Cardiac muscle cell (in vitro differentiated cells and primary cell): ENCODE measurements at regions not wholly inside any gene's neighbourhood (a gene's known extent, or its start where the extent isn't known, plus 50 kb on each side); places are given as distances from the start of the nearest gene placed in this dataset.
A peak's percentile ranks its signal among the peaks of the same experiment; 100 is the strongest.

Experiments used
- DNase-seq, 2 donors: peaks; one replicate each; pipeline versions ENCODE4 v3.0.0 to v3.0.0-alpha.2; 2010 to 2017; ENCODE audit warnings: low read depth in 1 of 2, low spot score in 1 of 2
- H3K27ac ChIP-seq: fragments of 200-600 bp; sonication (generic); 2 replicates; pipeline ENCODE4 v1.5.1; 2016
- H3K27me3 ChIP-seq: fragments of 200-600 bp; sonication (generic); 2 replicates; pipeline ENCODE4 v1.6.0; 2016; ENCODE audit warnings: control low read depth
- H3K36me3 ChIP-seq: fragments of 200-600 bp; sonication (generic); 2 replicates; pipeline ENCODE4 v1.5.1; 2016; ENCODE audit warnings: control low read depth
- H3K4me1 ChIP-seq: fragments of 200-600 bp; sonication (generic); 2 replicates; pipeline ENCODE4 v1.8.1; 2017; ENCODE audit warnings: low read depth, mild to moderate bottlenecking, mixed run types
- H3K4me3 ChIP-seq: fragments of 200-600 bp; sonication (generic); 2 replicates; pipeline ENCODE4 v1.5.1; 2016; ENCODE audit warnings: mild to moderate bottlenecking
- H3K9me3 ChIP-seq: fragments of 200-600 bp; sonication (generic); 2 replicates; pipeline ENCODE4 v1.5.1; 2017; ENCODE audit warnings: low read depth, mild to moderate bottlenecking, control low read depth
- TF ChIP-seq, protein P1 (sequence below): IDR thresholded peaks from 2 replicates; pipeline ENCODE4 v1.5.1; 2012; ENCODE audit warnings: low read depth, mild to moderate bottlenecking, low read length

DNA sequence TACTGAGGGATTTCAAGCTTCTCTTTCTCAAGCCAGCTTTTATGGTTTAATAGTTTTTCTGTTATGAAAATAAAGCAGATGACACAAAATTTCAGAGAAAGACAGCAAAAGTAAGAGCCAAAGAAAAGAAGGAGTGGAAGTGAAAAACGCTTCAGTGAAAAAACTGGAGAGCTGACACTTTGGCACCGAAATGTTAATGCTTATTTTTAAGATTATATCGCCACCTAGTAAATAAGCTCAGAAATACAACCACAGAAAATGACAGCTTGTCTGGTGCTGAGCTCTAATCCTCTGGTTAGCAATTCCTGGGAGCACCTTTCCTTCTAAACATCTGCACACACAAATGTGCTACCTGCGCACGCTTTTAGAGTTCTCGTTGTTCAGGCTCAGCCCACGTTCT lies 101.6 kb downstream of the ZPLD1 start:
- TF ChIP-seq, protein P1, sequence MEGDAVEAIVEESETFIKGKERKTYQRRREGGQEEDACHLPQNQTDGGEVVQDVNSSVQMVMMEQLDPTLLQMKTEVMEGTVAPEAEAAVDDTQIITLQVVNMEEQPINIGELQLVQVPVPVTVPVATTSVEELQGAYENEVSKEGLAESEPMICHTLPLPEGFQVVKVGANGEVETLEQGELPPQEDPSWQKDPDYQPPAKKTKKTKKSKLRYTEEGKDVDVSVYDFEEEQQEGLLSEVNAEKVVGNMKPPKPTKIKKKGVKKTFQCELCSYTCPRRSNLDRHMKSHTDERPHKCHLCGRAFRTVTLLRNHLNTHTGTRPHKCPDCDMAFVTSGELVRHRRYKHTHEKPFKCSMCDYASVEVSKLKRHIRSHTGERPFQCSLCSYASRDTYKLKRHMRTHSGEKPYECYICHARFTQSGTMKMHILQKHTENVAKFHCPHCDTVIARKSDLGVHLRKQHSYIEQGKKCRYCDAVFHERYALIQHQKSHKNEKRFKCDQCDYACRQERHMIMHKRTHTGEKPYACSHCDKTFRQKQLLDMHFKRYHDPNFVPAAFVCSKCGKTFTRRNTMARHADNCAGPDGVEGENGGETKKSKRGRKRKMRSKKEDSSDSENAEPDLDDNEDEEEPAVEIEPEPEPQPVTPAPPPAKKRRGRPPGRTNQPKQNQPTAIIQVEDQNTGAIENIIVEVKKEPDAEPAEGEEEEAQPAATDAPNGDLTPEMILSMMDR: peak; percentile 45
- no peak overlapping the region for H3K4me3 ChIP-seq
- H3K4me1 ChIP-seq: no peaks in the 10 kb centered on the region

DNA sequence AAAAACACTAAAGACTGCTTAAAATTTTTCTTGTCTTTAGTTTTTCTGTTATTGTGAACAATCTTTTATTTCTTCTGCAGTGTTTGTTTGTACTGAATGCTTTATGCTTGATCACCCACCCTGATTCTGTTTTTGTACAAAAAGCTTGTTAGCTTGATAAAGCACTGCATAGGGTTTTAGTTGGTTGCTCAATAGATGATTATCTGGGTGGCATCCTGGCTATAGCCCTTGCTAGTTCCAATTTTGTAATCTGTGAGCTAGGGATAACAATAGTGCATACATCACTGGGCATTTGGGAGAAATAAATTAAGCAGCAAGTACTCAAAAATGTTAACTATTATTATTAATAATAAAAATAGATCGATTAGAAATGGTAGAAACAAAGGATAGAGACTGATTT lies 102.3 kb downstream of the ZPLD1 start:
- no peak for DNase-seq
- no peak overlapping the region for H3K4me3 ChIP-seq
- TF ChIP-seq, protein P1: no peak
- H3K27ac ChIP-seq: no peak overlapping the region
- no peaks in the 10 kb centered on the region for H3K9me3 ChIP-seq
- no peaks in the 10 kb centered on the region for H3K4me1 ChIP-seq
- no peaks in the 10 kb centered on the region for H3K36me3 ChIP-seq
- no peaks in the 10 kb centered on the region for H3K27me3 ChIP-seq

More for the DNA sequence above, 101.6 kb downstream of the ZPLD1 start:
- H3K36me3 ChIP-seq: no peaks in the 10 kb centered on the region
- no peak overlapping the region for H3K27ac ChIP-seq
- peak; percentile 31 to 60 for DNase-seq
- no peaks in the 10 kb centered on the region for H3K27me3 ChIP-seq
- H3K9me3 ChIP-seq: no peaks in the 10 kb centered on the region

DNA sequence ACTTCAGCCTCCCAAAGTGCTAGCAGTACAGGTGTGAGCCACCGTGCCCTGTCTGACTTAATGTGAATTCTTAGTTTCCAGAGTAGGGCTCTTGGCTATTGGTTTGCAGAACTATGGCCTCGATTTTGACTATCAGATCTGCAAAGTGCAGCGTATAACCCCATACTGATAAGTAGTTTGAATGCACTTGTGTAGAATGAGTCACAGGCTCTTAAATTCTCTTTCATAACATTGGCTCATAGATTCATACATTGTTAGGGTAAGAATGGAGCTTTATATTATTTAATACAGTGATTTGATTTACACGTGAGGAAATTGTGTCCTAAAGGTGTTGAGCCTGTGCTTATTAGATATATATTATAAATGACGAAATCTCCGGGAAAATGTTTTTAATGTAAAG lies 109.9 kb downstream of the ZPLD1 start:
- H3K4me1 ChIP-seq: no peaks in the 10 kb centered on the region
- no peak for DNase-seq
- H3K27ac ChIP-seq: no peak overlapping the region
- H3K4me3 ChIP-seq: no peak overlapping the region
- no peaks in the 10 kb centered on the region for H3K27me3 ChIP-seq
- TF ChIP-seq, protein P1: no peak
- H3K36me3 ChIP-seq: no peaks in the 10 kb centered on the region
- no peaks in the 10 kb centered on the region for H3K9me3 ChIP-seq

DNA sequence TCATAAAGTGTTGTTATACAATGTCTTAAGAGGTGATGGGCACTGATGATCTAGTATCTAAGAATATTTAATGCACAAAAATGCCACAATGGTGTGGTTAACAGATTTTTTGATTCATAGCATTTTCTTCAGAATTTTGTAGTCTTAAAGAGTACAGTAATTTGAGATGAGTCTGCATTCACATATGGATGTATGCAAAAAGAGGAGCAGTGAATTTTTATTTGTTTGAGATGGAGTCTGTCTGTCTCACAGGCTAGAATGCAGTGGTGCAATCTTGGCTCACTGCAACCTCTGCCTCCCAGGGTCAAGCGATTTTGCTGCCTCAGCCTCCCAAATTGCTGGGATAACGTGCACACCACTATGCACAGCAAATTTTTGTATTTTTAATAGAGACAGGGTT lies 110.5 kb downstream of the ZPLD1 start:
- Histone ChIP-seq H3K36me3 (no peaks in the 10 kb centered on the region), H3K27ac (no peak overlapping the region), H3K27me3 (no peaks in the 10 kb centered on the region), H3K4me3 (no peak overlapping the region), H3K9me3 (no peaks in the 10 kb centered on the region), H3K4me1 (no peaks in the 10 kb centered on the region)
- DNase-seq: no peak
- TF ChIP-seq, protein P1: no peak

DNA sequence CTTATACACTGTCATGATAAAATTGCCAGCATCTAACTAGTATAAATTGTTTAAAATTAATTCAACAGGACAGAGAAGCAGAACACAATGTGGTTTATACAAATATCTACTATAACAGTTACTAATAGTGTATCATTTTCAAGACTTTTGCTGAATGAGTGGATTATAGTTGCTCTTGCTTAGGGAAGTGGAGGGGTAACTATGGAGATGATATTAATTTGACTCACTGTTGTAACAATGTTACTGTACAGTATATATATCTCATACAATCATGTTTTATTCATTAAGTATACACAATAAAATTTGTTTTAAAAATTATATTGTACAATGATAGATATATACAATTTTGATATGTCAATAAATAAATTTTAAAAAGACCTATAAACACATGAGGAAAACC lies 119.1 kb downstream of the ZPLD1 start:
- no peaks in the 10 kb centered on the region for H3K27me3 ChIP-seq
- H3K27ac ChIP-seq: no peak overlapping the region
- no peak overlapping the region for H3K4me3 ChIP-seq
- H3K4me1 ChIP-seq: no peaks in the 10 kb centered on the region
- no peaks in the 10 kb centered on the region for H3K36me3 ChIP-seq
- H3K9me3 ChIP-seq: no peaks in the 10 kb centered on the region
- no peak for DNase-seq
- TF ChIP-seq, protein P1: no peak

DNA sequence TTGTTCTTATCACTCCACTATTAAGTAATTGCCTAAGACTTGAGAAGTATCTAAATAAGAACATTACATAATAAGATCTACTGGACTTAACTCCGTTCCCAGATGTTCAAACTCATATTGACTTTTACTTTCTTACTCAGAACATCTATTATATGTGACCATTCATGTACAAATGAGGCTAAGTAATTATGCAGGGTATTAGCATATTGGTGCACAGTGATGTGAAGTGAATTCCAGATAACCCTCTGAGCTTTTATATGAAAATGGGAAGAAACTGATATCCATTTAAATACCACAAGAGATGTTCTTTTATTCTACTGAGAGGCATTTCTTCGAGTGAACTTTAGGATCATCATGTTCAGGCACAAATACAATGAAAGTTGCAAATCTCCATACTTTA lies 135.7 kb downstream of the ZPLD1 start:
- H3K36me3 ChIP-seq: no peaks in the 10 kb centered on the region
- no peaks in the 10 kb centered on the region for H3K27me3 ChIP-seq
- no peak overlapping the region for H3K4me3 ChIP-seq
- H3K9me3 ChIP-seq: no peaks in the 10 kb centered on the region
- no peak overlapping the region for H3K27ac ChIP-seq
- no peaks in the 10 kb centered on the region for H3K4me1 ChIP-seq
- DNase-seq: no peak
- TF ChIP-seq, protein P1: no peak
